DND-41 (cell line): ENCODE measurements at regions not wholly inside any gene's neighbourhood (a gene's known extent, or its start where the extent isn't known, plus 50 kb on each side); places are given as distances from the start of the nearest gene placed in this dataset.

ENCODE experiments used
- EZH2 ChIP-seq: IDR thresholded peaks from 3 replicates; pipeline ENCODE4 v1.6.1; 2012; ENCODE audit warnings: borderline replicate concordance, low read depth, mild to moderate bottlenecking, moderate library complexity, low read length, inconsistent platforms; ENCODE audit not compliant: severe bottlenecking
- TF ChIP-seq, protein P1 (sequence below): IDR thresholded peaks from 2 replicates; pipeline ENCODE4 v1.5.1; 2012; ENCODE audit warnings: borderline replicate concordance, low read length, moderate library complexity, mild to moderate bottlenecking; ENCODE audit not compliant: poor library complexity, severe bottlenecking; ENCODE audit errors: extremely low read depth

DNA sequence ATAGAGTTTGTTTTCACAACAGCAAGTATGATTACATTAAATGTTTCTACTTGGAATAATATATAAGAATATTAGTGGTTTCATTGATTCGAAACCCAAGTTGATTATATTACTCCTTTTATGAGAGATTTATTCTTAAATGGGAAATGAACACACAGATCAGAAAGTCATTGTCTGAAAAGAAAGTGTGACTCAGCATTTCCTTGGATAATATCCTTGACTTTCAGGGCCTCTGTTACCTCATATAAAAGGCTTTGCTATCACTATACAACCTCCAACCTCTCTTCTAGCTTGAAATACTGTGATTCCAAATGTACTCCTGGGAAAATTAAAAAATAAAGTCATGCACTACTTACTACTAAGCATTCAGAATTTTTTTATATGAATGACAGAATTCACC is 295.3 kb upstream of the LYPLAL1 start:
- TF ChIP-seq, protein P1, sequence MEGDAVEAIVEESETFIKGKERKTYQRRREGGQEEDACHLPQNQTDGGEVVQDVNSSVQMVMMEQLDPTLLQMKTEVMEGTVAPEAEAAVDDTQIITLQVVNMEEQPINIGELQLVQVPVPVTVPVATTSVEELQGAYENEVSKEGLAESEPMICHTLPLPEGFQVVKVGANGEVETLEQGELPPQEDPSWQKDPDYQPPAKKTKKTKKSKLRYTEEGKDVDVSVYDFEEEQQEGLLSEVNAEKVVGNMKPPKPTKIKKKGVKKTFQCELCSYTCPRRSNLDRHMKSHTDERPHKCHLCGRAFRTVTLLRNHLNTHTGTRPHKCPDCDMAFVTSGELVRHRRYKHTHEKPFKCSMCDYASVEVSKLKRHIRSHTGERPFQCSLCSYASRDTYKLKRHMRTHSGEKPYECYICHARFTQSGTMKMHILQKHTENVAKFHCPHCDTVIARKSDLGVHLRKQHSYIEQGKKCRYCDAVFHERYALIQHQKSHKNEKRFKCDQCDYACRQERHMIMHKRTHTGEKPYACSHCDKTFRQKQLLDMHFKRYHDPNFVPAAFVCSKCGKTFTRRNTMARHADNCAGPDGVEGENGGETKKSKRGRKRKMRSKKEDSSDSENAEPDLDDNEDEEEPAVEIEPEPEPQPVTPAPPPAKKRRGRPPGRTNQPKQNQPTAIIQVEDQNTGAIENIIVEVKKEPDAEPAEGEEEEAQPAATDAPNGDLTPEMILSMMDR, result no peak
- no peak for TF ChIP-seq EZH2
